ENCODE measurements at regions not wholly inside any gene's neighbourhood (a gene's known extent, or its start where the extent isn't known, plus 50 kb on each side); places are given as distances from the start of the nearest gene placed in this dataset.
"Not testable (repeated sequence)": the region's sequence is repeated elsewhere in the genome, so short reads cannot be mapped to it uniquely, and the experiment has no call there.

GRCh38 chr1:115531631-115532264, 110.0 kb upstream of the VANGL1 start:
- ATAC-seq (no peak), DNase-seq (no peak)
- POLR2A ChIA-PET = no interaction called here
- intact Hi-C loops (cut with DNase I, micrococcal nuclease) = no loop called here
- H3K27me3 Mint-ChIP-seq = peaks cover 3% of the 10 kb centered on the region
- H3K4me1 Mint-ChIP-seq = no peaks in the 10 kb centered on the region
- CTCF ChIA-PET = no interaction called here
- no peak overlapping the region for H3K4me3 Mint-ChIP-seq
- H3K27ac Mint-ChIP-seq = no peak overlapping the region
- H3K36me3 Mint-ChIP-seq (ENCODE audit: low read depth) = no peaks in the 10 kb centered on the region
- H3K9me3 Mint-ChIP-seq (ENCODE audit: low read depth) = no peaks in the 10 kb centered on the region

- ChIA-PET CTCF (interaction anchor here (0.7 kb wide), 1 partner anchor 1475 kb away, joined by 4 read pairs; no protein-coding TSS in a partner anchor), POLR2A (no interaction called here)
- no peaks in the 10 kb centered on the region for H3K9me3 Mint-ChIP-seq (ENCODE audit: low read depth)
- DNase-seq (no peak), ATAC-seq (no peak)
- no peaks in the 10 kb centered on the region for H3K27me3 Mint-ChIP-seq
- H3K27ac Mint-ChIP-seq = no peak overlapping the region
- H3K4me1 Mint-ChIP-seq = no peaks in the 10 kb centered on the region
- no peaks in the 10 kb centered on the region for H3K36me3 Mint-ChIP-seq (ENCODE audit: low read depth)
- intact Hi-C loops (cut with DNase I, micrococcal nuclease) = no loop called here
- no peak overlapping the region for H3K4me3 Mint-ChIP-seq
Observed at GRCh38 chr1:115530407-115530806, 111.4 kb upstream of the VANGL1 start.

- intact Hi-C loops (cut with DNase I, micrococcal nuclease) = no loop called here
- ATAC-seq (no peak), DNase-seq (no peak)
- no peaks in the 10 kb centered on the region for H3K9me3 Mint-ChIP-seq (ENCODE audit: low read depth)
- no peak overlapping the region for H3K27ac Mint-ChIP-seq
- ChIA-PET POLR2A (no interaction called here), CTCF (interaction anchor here (0.6 kb wide), 1 partner anchor 278 kb away, joined by 3 read pairs; no protein-coding TSS in a partner anchor)
- H3K4me3 Mint-ChIP-seq = no peak overlapping the region
- no peaks in the 10 kb centered on the region for H3K36me3 Mint-ChIP-seq (ENCODE audit: low read depth)
- no peaks in the 10 kb centered on the region for H3K4me1 Mint-ChIP-seq
- H3K27me3 Mint-ChIP-seq = no peaks in the 10 kb centered on the region
Observed at GRCh38 chr1:115529216-115529897, 112.4 kb upstream of the VANGL1 start.

- intact Hi-C loops (cut with DNase I, micrococcal nuclease); H3K9me3 Mint-ChIP-seq (ENCODE audit: low read depth); POLR2A ChIA-PET; ATAC-seq; DNase-seq; H3K27ac Mint-ChIP-seq; H3K36me3 Mint-ChIP-seq (ENCODE audit: low read depth); H3K4me1 Mint-ChIP-seq; H3K27me3 Mint-ChIP-seq; H3K4me3 Mint-ChIP-seq: not testable (repeated sequence)
- CTCF ChIA-PET = interaction anchor here (0.6 kb wide), 1 partner anchor 62 kb away, joined by 3 read pairs; no protein-coding TSS in a partner anchor
Observed at GRCh38 chr1:115528336-115528735, 113.4 kb upstream of the VANGL1 start.

- intact Hi-C loops (cut with DNase I, micrococcal nuclease) = no loop called here
- Mint-ChIP-seq H3K27me3 (no peaks in the 10 kb centered on the region), H3K27ac (no peak overlapping the region), H3K36me3 (ENCODE audit: low read depth) (no peaks in the 10 kb centered on the region), H3K4me3 (no peak overlapping the region), H3K9me3 (ENCODE audit: low read depth) (no peaks in the 10 kb centered on the region), H3K4me1 (no peaks in the 10 kb centered on the region)
- ChIA-PET POLR2A (no interaction called here), CTCF (no interaction called here)
- DNase-seq (no peak), ATAC-seq (no peak)
Observed at GRCh38 chr1:115527746-115528145, 114.0 kb upstream of the VANGL1 start.

GRCh38 chr1:115526900-115527299, 114.9 kb upstream of the VANGL1 start:
- H3K27me3 Mint-ChIP-seq = no peaks in the 10 kb centered on the region
- CTCF ChIA-PET = no interaction called here
- H3K36me3 Mint-ChIP-seq (ENCODE audit: low read depth) = no peaks in the 10 kb centered on the region
- ATAC-seq (no peak), DNase-seq (no peak)
- H3K4me1 Mint-ChIP-seq = no peaks in the 10 kb centered on the region
- no peak overlapping the region for H3K27ac Mint-ChIP-seq
- no peak overlapping the region for H3K4me3 Mint-ChIP-seq
- no peaks in the 10 kb centered on the region for H3K9me3 Mint-ChIP-seq (ENCODE audit: low read depth)
- POLR2A ChIA-PET = no interaction called here
- intact Hi-C loops (cut with DNase I, micrococcal nuclease) = no loop called here

- Mint-ChIP-seq H3K4me3 (no peak overlapping the region), H3K27ac (no peak overlapping the region), H3K27me3 (peaks cover 4% of the 10 kb centered on the region), H3K9me3 (ENCODE audit: low read depth) (no peaks in the 10 kb centered on the region), H3K4me1 (no peaks in the 10 kb centered on the region), H3K36me3 (ENCODE audit: low read depth) (no peaks in the 10 kb centered on the region)
- intact Hi-C loops (cut with DNase I, micrococcal nuclease) = no loop called here
- DNase-seq (no peak), ATAC-seq (no peak)
- ChIA-PET CTCF (interaction anchor here (1.7 kb wide), 1 partner anchor 9 kb away, joined by 5 read pairs; no protein-coding TSS in a partner anchor), POLR2A (no interaction called here)
Observed at GRCh38 chr1:115524236-115524635, 117.5 kb upstream of the VANGL1 start.

GRCh38 chr1:115522386-115522785, 119.4 kb upstream of the VANGL1 start:
- CTCF ChIA-PET = no interaction called here
- Mint-ChIP-seq H3K27ac (no peak overlapping the region), H3K4me1 (no peaks in the 10 kb centered on the region), H3K36me3 (ENCODE audit: low read depth) (no peaks in the 10 kb centered on the region), H3K4me3 (no peak overlapping the region), H3K9me3 (ENCODE audit: low read depth) (no peaks in the 10 kb centered on the region), H3K27me3 (peaks cover 4% of the 10 kb centered on the region)
- DNase-seq (no peak), ATAC-seq (no peak)
- POLR2A ChIA-PET = no interaction called here
- intact Hi-C loops (cut with DNase I, micrococcal nuclease) = no loop called here

- DNase-seq (no peak), ATAC-seq (no peak)
- intact Hi-C loops (cut with DNase I, micrococcal nuclease) = no loop called here
- Mint-ChIP-seq H3K4me3 (no peak overlapping the region), H3K36me3 (ENCODE audit: low read depth) (no peaks in the 10 kb centered on the region), H3K9me3 (ENCODE audit: low read depth) (no peaks in the 10 kb centered on the region), H3K27ac (no peak overlapping the region), H3K4me1 (no peaks in the 10 kb centered on the region), H3K27me3 (peaks cover 2% of the 10 kb centered on the region)
- POLR2A ChIA-PET = no interaction called here
- CTCF ChIA-PET = no interaction called here
Observed at GRCh38 chr1:115515270-115515669, 126.5 kb upstream of the VANGL1 start.

GRCh38 chr1:115510226-115510625, 131.5 kb upstream of the VANGL1 start:
- H3K4me3 Mint-ChIP-seq; H3K9me3 Mint-ChIP-seq (ENCODE audit: low read depth); ATAC-seq; H3K4me1 Mint-ChIP-seq; H3K27me3 Mint-ChIP-seq; H3K36me3 Mint-ChIP-seq (ENCODE audit: low read depth); H3K27ac Mint-ChIP-seq; CTCF ChIA-PET; DNase-seq; POLR2A ChIA-PET; intact Hi-C loops (cut with DNase I, micrococcal nuclease): not testable (repeated sequence)

GRCh38 chr1:115507901-115508300, 133.9 kb upstream of the VANGL1 start:
- Mint-ChIP-seq H3K4me3 (no peak overlapping the region), H3K27ac (no peak overlapping the region), H3K4me1 (no peaks in the 10 kb centered on the region), H3K9me3 (ENCODE audit: low read depth) (no peaks in the 10 kb centered on the region), H3K36me3 (ENCODE audit: low read depth) (no peaks in the 10 kb centered on the region), H3K27me3 (peaks cover 8% of the 10 kb centered on the region)
- intact Hi-C loops (cut with DNase I, micrococcal nuclease) = no loop called here
- ChIA-PET POLR2A (no interaction called here), CTCF (interaction anchor here (1.0 kb wide), 1 partner anchor 38 kb away, joined by 3 read pairs; no protein-coding TSS in a partner anchor)
- DNase-seq (no peak), ATAC-seq (no peak)

- Mint-ChIP-seq H3K4me3 (no peak overlapping the region), H3K27ac (no peak overlapping the region), H3K9me3 (ENCODE audit: low read depth) (no peaks in the 10 kb centered on the region), H3K4me1 (peaks cover under 1% of the 10 kb centered on the region), H3K36me3 (ENCODE audit: low read depth) (no peaks in the 10 kb centered on the region), H3K27me3 (peaks cover 8% of the 10 kb centered on the region)
- CTCF ChIA-PET = interaction anchor here (1.0 kb wide), 1 partner anchor 38 kb away, joined by 3 read pairs; no protein-coding TSS in a partner anchor
- POLR2A ChIA-PET = no interaction called here
- ATAC-seq (no peak), DNase-seq (no peak)
- intact Hi-C loops (cut with DNase I, micrococcal nuclease) = no loop called here
Observed at GRCh38 chr1:115506924-115507589, 134.7 kb upstream of the VANGL1 start.

Data from activated CD4-positive, alpha-beta T cell treated with anti-CD3 and anti-CD28 coated beads for 36 hours (primary cell).